Neural cell (in vitro differentiated cells): ENCODE measurements at regions not wholly inside any gene's neighbourhood (a gene's known extent, or its start where the extent isn't known, plus 50 kb on each side); places are given as distances from the start of the nearest gene placed in this dataset.

ENCODE experiments used
- H2AFZ ChIP-seq: fragments of 200-600, 300-800 bp; sonication (generic), shearing (Covaris generic); 2 replicates; pipeline ENCODE4 v1.6.0; 2014; ENCODE audit warnings: low read depth, mild to moderate bottlenecking, antibody characterized with exemption, low read length, moderate library complexity
- H3F3A ChIP-seq: fragments of 200-600 bp; shearing (Covaris generic); 2 replicates; pipeline ENCODE4 v1.6.1; 2016; ENCODE audit warnings: mild to moderate bottlenecking, moderate library complexity, mixed read lengths, antibody characterized with exemption, low read length; ENCODE audit not compliant: insufficient read depth, poor library complexity, severe bottlenecking
- H3K27ac ChIP-seq: fragments of 200-600, 300-800 bp; sonication (generic), shearing (Covaris generic); 2 replicates; pipeline ENCODE4 v1.5.1; 2014; ENCODE audit warnings: mild to moderate bottlenecking, low read length, moderate library complexity
- H3K27me3 ChIP-seq: fragments of 300-800, 200-600 bp; sonication (generic), shearing (Covaris generic); 2 replicates; pipeline ENCODE4 v1.6.0; 2014; ENCODE audit warnings: mild to moderate bottlenecking, low read depth, low read length, moderate library complexity; ENCODE audit not compliant: insufficient read depth
- H3K36me3 ChIP-seq: fragments of 300-800, 200-600 bp; sonication (generic), shearing (Covaris generic); 2 replicates; pipeline ENCODE4 v1.5.1; 2014; ENCODE audit warnings: mild to moderate bottlenecking, antibody characterized with exemption, low read length, moderate library complexity; ENCODE audit not compliant: insufficient read depth
- H3K4me2 ChIP-seq: fragments of 300-800, 200-600 bp; sonication (generic), shearing (Covaris generic); 2 replicates; pipeline ENCODE4 v1.6.0; 2014; ENCODE audit warnings: mild to moderate bottlenecking, low read length
- H3K4me3 ChIP-seq: fragments of 300-800, 200-600 bp; sonication (generic), shearing (Covaris generic); 2 replicates; pipeline ENCODE4 v1.5.1; 2014; ENCODE audit warnings: mild to moderate bottlenecking, low read length, moderate library complexity
- H3K79me2 ChIP-seq: fragments of 200-600 bp; shearing (Covaris generic); replicated peaks from 2 replicates; pipeline ENCODE4 v1.6.0; 2014; ENCODE audit warnings: mild to moderate bottlenecking, low read length, moderate library complexity; ENCODE audit not compliant: insufficient read depth
- H3K9ac ChIP-seq: fragments of 300-800, 200-600 bp; sonication (generic), shearing (Covaris generic); 2 replicates; pipeline ENCODE4 v1.6.1; 2016; ENCODE audit warnings: mild to moderate bottlenecking, low read length, mixed read lengths
- H3K9me2 ChIP-seq: fragments of 200-600 bp; shearing (Covaris generic); 2 replicates; pipeline ENCODE4 v1.6.1; 2016; ENCODE audit warnings: mild to moderate bottlenecking, low read length, mixed read lengths; ENCODE audit not compliant: insufficient read depth
- H3K9me3 ChIP-seq: fragments of 200-600, 300-800 bp; sonication (generic), shearing (Covaris generic); 2 replicates; pipeline ENCODE4 v1.6.1; 2016; ENCODE audit warnings: mild to moderate bottlenecking, mixed run types, low read length, moderate library complexity, mixed read lengths
- H4K20me1 ChIP-seq: fragments of 200-600 bp; shearing (Covaris generic); 2 replicates; pipeline ENCODE4 v1.6.1; 2016; ENCODE audit warnings: mild to moderate bottlenecking, mixed run types; ENCODE audit not compliant: insufficient read depth
- CTCF ChIP-seq: fragments of 450-650 bp; IDR thresholded peaks from 2 replicates; pipeline ENCODE4 v1.5.1; 2014; ENCODE audit warnings: antibody characterized with exemption, mild to moderate bottlenecking, moderate library complexity; ENCODE audit not compliant: poor library complexity, severe bottlenecking
- EP300 ChIP-seq: fragments of 450-650 bp; conservative IDR thresholded peaks from 2 replicates; pipeline ENCODE4 v1.6.1; 2014; ENCODE audit warnings: antibody characterized with exemption, mild to moderate bottlenecking, moderate library complexity; ENCODE audit not compliant: poor library complexity, severe bottlenecking
- EZH2 ChIP-seq: fragments of 200-600, 300-800 bp; shearing (Covaris generic), sonication (generic); IDR thresholded peaks from 2 replicates; pipeline ENCODE4 v1.6.1; 2014; ENCODE audit warnings: antibody characterized with exemption, low read length, borderline replicate concordance, mild to moderate bottlenecking; ENCODE audit not compliant: insufficient read depth, poor library complexity, severe bottlenecking
- MXI1 ChIP-seq: fragments of 450-650 bp; conservative IDR thresholded peaks from 2 replicates; pipeline ENCODE4 v1.6.1; 2014; ENCODE audit warnings: antibody characterized with exemption, mild to moderate bottlenecking; ENCODE audit not compliant: poor library complexity, severe bottlenecking
- POLR2AphosphoS5 ChIP-seq: IDR thresholded peaks from 2 replicates; pipeline ENCODE4 v1.6.1; 2012
- RAD21 ChIP-seq: fragments of 450-650 bp; conservative IDR thresholded peaks from 2 replicates; pipeline ENCODE4 v1.6.1; 2014; ENCODE audit warnings: antibody characterized with exemption, mild to moderate bottlenecking, moderate library complexity
- SMC3 ChIP-seq: fragments of 450-650 bp; conservative IDR thresholded peaks from 2 replicates; pipeline ENCODE4 v1.6.1; 2014; ENCODE audit warnings: antibody characterized with exemption, mild to moderate bottlenecking, moderate library complexity; ENCODE audit not compliant: poor library complexity
- TAF1 ChIP-seq: IDR thresholded peaks from 2 replicates; pipeline ENCODE4 v1.6.1; 2012; ENCODE audit warnings: low read depth
- TF ChIP-seq, protein P1 (sequence below): IDR thresholded peaks from 2 replicates; pipeline ENCODE4 v1.6.1; 2012; ENCODE audit warnings: borderline replicate concordance

DNA sequence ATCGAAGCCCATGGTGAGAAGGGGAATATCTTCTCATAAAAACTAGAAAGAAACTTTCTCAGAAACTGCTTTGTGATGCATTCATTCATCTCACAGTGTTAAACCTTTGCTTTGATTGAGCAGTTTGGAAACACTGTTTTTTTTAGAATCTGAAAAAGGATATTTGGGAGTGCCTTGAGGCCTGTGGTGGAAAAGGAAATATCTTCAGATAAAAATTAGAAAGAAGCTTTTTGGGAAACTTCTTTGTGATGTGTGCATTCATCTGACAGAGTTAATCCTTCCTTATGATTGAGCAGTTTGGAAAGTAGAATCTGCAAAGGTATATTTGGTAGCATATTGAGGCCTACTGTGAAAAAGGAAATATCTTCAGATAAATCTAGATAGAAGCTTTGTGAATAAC lies 1594.9 kb downstream of the UQCRFS1 start:
- Histone ChIP-seq H3K4me3 (no peak overlapping the region), H3F3A (no peaks in the 10 kb centered on the region), H3K9ac (no peak overlapping the region), H4K20me1 (no peaks in the 10 kb centered on the region), H3K36me3 (no peaks in the 10 kb centered on the region), H3K9me2 (no peaks in the 10 kb centered on the region), H3K9me3 (peaks cover 3% of the 10 kb centered on the region), H3K79me2 (no peaks in the 10 kb centered on the region), H3K4me2 (no peak overlapping the region), H3K27me3 (no peaks in the 10 kb centered on the region), H2AFZ (no peak overlapping the region), H3K27ac (no peak overlapping the region)
- TF ChIP-seq CTCF (no peak), POLR2AphosphoS5 (no peak), EZH2 (no peak), TAF1 (no peak), RAD21 (no peak), SMC3 (no peak), EP300 (no peak), MXI1 (no peak)
- TF ChIP-seq, protein P1, sequence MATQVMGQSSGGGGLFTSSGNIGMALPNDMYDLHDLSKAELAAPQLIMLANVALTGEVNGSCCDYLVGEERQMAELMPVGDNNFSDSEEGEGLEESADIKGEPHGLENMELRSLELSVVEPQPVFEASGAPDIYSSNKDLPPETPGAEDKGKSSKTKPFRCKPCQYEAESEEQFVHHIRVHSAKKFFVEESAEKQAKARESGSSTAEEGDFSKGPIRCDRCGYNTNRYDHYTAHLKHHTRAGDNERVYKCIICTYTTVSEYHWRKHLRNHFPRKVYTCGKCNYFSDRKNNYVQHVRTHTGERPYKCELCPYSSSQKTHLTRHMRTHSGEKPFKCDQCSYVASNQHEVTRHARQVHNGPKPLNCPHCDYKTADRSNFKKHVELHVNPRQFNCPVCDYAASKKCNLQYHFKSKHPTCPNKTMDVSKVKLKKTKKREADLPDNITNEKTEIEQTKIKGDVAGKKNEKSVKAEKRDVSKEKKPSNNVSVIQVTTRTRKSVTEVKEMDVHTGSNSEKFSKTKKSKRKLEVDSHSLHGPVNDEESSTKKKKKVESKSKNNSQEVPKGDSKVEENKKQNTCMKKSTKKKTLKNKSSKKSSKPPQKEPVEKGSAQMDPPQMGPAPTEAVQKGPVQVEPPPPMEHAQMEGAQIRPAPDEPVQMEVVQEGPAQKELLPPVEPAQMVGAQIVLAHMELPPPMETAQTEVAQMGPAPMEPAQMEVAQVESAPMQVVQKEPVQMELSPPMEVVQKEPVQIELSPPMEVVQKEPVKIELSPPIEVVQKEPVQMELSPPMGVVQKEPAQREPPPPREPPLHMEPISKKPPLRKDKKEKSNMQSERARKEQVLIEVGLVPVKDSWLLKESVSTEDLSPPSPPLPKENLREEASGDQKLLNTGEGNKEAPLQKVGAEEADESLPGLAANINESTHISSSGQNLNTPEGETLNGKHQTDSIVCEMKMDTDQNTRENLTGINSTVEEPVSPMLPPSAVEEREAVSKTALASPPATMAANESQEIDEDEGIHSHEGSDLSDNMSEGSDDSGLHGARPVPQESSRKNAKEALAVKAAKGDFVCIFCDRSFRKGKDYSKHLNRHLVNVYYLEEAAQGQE: no peak

GRCh38 chr19:27580906-27581305 lies 1632.0 kb downstream of the UQCRFS1 start:
- Histone ChIP-seq H3K9me2 (no peaks in the 10 kb centered on the region), H3K9ac (no peak overlapping the region), H3K9me3 (peaks cover 3% of the 10 kb centered on the region), H4K20me1 (no peaks in the 10 kb centered on the region), H3K27me3 (no peaks in the 10 kb centered on the region), H3K4me2 (no peak overlapping the region), H3K36me3 (no peaks in the 10 kb centered on the region), H3F3A (no peaks in the 10 kb centered on the region), H3K4me3 (no peak overlapping the region), H3K79me2 (no peaks in the 10 kb centered on the region), H2AFZ (no peak overlapping the region), H3K27ac (no peak overlapping the region)
- TF ChIP-seq POLR2AphosphoS5: no peak
- TF ChIP-seq EP300: no peak
- TF ChIP-seq EZH2: no peak
- no peak for TF ChIP-seq CTCF
- no peak for TF ChIP-seq RAD21
- no peak for TF ChIP-seq MXI1
- TF ChIP-seq, protein P1: no peak
- TF ChIP-seq SMC3: no peak
- TF ChIP-seq TAF1: no peak
